Astrocyte of the spinal cord (primary cell): ENCODE measurements at regions not wholly inside any gene's neighbourhood (a gene's known extent, or its start where the extent isn't known, plus 50 kb on each side); places are given as distances from the start of the nearest gene placed in this dataset.
A peak's percentile ranks its signal among the peaks of the same experiment; 100 is the strongest.

Source experiments
- DNase-seq: peaks from one replicate; pipeline ENCODE4 v3.0.0; 2011; ENCODE audit warnings: low read depth, low spot score
- H3K4me3 ChIP-seq: 2 replicates; pipeline ENCODE4 v1.5.1; 2011; ENCODE audit warnings: low read depth, mild to moderate bottlenecking, low read length, moderate library complexity
- in situ Hi-C: cut with HindIII; loops from 2 replicates; pipeline ENCODE4 v1.10.0; 2017; ENCODE audit warnings: low sequenced_read_pairs
- TF ChIP-seq, protein P1 (sequence below): IDR thresholded peaks from 2 replicates; pipeline ENCODE4 v1.5.1; 2012; ENCODE audit warnings: low read depth, mild to moderate bottlenecking, low read length, inconsistent platforms

DNA sequence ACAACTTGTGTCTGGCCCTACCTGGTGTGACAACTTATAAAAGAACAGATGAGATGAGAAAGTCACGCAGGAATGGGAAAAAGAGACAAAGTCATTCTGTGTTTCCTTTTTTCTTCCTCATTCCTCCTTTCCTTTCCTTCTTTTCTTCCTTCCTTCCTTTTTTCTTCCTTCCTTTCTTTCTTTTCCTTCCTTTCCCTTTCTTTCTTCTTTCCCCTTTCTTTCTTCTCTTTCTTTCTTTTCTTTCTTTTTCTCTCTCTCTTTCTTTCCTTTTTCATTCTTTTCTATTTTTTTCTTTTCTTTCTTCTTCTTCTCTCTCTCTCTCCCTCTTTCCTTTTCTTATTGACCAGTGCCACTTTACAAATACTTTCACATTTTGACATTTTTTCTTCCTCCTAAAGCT lies 239.7 kb downstream of the ATG4C start:
- DNase-seq: no peak
- H3K4me3 ChIP-seq: no peak overlapping the region
- TF ChIP-seq, protein P1, sequence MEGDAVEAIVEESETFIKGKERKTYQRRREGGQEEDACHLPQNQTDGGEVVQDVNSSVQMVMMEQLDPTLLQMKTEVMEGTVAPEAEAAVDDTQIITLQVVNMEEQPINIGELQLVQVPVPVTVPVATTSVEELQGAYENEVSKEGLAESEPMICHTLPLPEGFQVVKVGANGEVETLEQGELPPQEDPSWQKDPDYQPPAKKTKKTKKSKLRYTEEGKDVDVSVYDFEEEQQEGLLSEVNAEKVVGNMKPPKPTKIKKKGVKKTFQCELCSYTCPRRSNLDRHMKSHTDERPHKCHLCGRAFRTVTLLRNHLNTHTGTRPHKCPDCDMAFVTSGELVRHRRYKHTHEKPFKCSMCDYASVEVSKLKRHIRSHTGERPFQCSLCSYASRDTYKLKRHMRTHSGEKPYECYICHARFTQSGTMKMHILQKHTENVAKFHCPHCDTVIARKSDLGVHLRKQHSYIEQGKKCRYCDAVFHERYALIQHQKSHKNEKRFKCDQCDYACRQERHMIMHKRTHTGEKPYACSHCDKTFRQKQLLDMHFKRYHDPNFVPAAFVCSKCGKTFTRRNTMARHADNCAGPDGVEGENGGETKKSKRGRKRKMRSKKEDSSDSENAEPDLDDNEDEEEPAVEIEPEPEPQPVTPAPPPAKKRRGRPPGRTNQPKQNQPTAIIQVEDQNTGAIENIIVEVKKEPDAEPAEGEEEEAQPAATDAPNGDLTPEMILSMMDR: no peak
- in situ Hi-C loops: no loop called here

DNA sequence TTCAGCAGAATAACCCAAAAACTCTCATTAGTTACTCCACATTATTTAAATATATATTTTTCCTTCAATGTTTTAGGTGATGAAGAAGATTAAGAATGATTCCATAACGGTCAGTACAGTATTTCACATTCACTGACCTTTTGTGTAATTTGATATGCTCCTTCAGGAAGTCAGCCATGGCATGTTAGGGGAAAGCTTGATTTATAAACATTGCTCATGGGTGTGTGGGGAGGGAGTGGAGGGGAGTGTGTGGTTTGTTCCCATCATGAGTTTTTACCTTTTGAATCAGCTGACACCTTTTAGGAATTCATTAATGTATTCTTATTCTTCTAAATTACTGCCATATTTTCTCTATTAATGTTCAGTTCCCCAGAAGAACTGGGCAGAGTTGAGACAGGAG lies 240.2 kb downstream of the ATG4C start:
- TF ChIP-seq, protein P1: no peak

DNA sequence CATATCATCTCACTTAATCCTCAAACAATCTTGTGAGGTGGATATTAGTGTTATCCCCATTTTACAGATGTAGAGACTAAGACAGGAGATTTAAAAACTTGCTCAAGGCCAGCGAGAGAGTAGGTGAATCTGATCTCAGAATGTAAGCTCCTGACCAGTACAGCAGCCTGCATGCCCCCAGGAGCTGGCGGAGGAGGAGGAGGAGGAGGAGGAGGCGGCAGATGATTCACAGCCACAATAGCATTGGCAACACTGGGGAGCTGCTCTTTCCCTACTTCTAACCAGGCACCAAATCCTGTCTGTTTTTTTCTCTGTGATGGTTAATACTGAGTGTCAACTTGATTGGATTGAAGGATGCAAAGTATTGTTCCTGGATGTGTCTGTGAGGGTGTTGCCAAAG lies 243.2 kb downstream of the ATG4C start:
- TF ChIP-seq, protein P1: no peak
- DNase-seq: no peak
- in situ Hi-C loops: no loop called here
- no peak overlapping the region for H3K4me3 ChIP-seq

More for the DNA sequence above, 240.2 kb downstream of the ATG4C start:
- peak; percentile 10 for DNase-seq
- H3K4me3 ChIP-seq: no peak overlapping the region
- in situ Hi-C loops: no loop called here

DNA sequence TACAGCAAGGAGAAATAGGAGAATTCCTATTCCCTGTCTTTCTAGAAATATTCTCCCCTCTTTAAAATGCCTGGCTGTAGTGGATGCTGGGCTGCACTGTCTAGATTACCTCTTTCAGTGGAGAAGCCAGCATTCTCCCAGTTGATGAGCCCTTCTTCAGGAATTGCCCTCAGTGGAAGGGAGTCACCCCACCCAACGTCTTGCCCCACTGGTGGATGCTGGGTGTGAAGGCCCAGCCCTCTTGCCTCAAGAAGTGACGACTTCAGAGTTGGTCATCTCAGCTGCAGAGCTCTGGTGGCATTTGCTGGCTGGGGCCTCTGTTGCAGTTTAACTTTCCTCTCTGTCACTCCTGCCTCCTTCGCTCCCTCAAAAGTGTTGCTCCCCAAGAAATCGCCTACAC lies 248.2 kb downstream of the ATG4C start:
- TF ChIP-seq, protein P1: no peak
- no peak overlapping the region for H3K4me3 ChIP-seq
- in situ Hi-C loops: no loop called here
- no peak for DNase-seq

DNA sequence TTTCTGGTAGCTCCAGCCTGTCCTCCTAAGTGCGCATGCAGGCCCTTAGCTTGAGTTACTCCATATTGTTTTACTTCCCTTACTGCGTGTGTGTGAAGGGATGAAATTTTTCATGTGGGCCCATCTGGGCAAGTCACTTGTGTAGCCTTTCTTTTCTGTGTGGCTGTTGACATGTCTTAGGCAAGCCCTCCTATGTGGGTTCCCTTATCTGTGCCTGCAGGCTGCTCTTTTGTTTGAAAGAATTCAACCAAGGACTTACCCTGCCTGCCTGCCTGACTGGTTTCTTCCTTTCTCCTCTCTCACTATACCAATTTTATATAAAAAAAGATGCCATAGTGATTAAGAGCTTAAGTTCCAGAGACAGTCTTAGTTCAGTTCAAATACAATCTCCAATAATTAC lies 249.3 kb downstream of the ATG4C start:
- no peak overlapping the region for H3K4me3 ChIP-seq
- in situ Hi-C loops: no loop called here
- DNase-seq: no peak
- TF ChIP-seq, protein P1: no peak

DNA sequence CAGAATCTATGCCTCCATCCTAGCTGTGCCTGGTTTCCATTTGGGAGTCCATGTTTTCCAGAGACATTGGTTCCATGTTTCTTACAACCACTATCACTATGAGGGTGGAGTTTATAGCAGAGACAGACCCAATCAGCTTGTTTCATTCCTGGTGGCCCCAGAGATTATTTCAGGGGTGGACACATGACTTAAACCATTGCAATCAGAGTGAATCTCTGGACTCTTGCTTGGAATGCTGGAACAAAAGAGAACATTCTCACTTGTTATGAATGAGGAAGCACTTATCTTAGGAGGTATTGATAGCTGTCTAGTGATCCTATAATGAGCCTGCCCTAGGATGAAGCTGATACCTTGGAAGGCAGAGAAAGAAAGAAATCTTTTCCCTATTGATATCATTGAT lies 250.3 kb downstream of the ATG4C start:
- no peak overlapping the region for H3K4me3 ChIP-seq
- DNase-seq: no peak
- in situ Hi-C loops: no loop called here
- TF ChIP-seq, protein P1: no peak

DNA sequence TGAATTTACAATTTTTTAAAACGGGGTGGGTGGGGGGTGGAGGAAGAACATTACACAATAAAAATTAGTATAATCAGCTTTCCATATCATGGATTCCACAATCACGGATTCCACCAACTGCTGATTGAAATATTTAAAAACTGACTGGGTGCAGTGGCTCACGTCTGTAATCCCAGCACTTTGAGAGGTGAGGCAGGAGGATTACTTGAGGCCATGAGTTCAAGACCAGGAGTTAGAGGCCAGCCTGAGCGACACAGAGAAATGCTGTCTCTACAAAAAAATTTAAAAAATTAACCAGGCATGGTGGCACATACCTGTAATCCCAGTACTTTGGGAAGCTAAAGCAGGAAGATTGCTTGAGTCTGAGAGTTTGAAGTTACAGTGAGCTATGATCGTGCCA lies 254.7 kb downstream of the ATG4C start:
- H3K4me3 ChIP-seq: no peak overlapping the region
- in situ Hi-C loops: no loop called here
- DNase-seq: no peak
- TF ChIP-seq, protein P1: no peak
